ENCODE measurements at regions not wholly inside any gene's neighbourhood (a gene's known extent, or its start where the extent isn't known, plus 50 kb on each side); places are given as distances from the start of the nearest gene placed in this dataset.

- no peak for ATAC-seq
- Histone ChIP-seq H3K4me3 (no peak overlapping the region), H3K4me1 (peaks cover 0 to 4% (median 0%) of the 10 kb centered on the region in 4 donors), H3K27me3 (no peaks in the 10 kb centered on the region), H3K27ac (no peak overlapping the region), H3K36me3 (no peaks in the 10 kb centered on the region), H3K9me3 (no peaks in the 10 kb centered on the region)
- intact Hi-C loops (cut with DNase I) = no loop called here
- TF ChIP-seq POLR2A (IDR thresholded peaks at IDR 0.05) (no peak), CTCF (IDR thresholded peaks at IDR 0.05) (no peak)
- DNase-seq = no peak
- 70% methylated on average over 5 of the region's 5 CpGs for WGBS (ENCODE audit: insufficient coverage, low coverage, low lambda C conversion rate, missing lambda C conversion rate)
Observed at GRCh38 chr4:140260227-140260626, 106.2 kb upstream of the MAML3 start.

- TF ChIP-seq CTCF (IDR thresholded peaks at IDR 0.05) (no peak), POLR2A (IDR thresholded peaks at IDR 0.05) (no peak)
- Histone ChIP-seq H3K27me3 (no peaks in the 10 kb centered on the region), H3K9me3 (no peaks in the 10 kb centered on the region), H3K4me3 (no peak overlapping the region), H3K27ac (no peak overlapping the region), H3K36me3 (no peaks in the 10 kb centered on the region), H3K4me1 (peaks cover 0 to 4% (median 0%) of the 10 kb centered on the region in 4 donors)
- DNase-seq = no peak
- 81% methylated on average over 3 of the region's 3 CpGs for WGBS (ENCODE audit: insufficient coverage, low coverage, low lambda C conversion rate, missing lambda C conversion rate)
- intact Hi-C loops (cut with DNase I) = no loop called here
- ATAC-seq = no peak
Observed at GRCh38 chr4:140258476-140258875, 104.5 kb upstream of the MAML3 start.

DNA sequence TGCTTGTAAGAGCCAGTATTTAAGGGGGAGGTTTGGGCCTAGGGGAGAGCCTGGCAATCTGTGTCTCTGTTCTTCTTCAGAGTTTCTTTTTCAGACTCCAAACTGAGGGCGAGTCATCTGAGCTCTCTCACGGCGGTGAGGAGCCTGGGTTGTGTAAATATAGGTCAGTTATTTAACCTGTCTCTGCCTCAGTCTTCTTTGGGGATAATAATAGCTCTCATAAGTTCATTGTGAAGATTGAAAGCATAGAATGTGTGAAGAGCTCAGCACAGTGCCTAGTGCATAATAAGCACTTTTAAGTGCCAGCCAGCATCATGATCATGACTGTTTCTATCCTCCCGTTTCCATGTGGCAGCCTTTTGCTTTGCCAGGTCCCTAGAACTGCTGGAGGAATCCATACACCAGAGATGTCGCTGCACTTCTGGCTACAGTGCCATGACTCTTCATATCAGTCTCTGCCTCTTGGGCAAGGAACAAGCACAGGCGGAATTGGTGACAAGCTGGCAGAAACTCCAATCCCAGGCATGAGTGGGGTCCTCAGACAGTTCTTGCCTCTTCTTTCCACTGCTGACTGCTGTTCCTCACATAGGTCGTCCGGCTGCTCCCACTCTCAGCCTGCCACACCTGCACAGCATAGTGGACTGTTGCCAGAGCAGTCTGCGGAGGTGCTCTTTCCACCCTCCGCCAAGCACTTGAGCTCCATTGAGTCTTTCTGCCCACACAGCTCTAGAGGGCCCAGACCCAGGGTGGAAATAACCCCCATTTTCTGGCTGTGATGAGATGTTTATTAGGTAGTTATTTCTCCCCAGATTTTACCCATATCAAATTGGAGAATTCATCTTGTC is 103.7 kb upstream of the MAML3 start:
- DNase-seq = no peak
- no peak for TF ChIP-seq POLR2A (IDR thresholded peaks at IDR 0.05)
- TF ChIP-seq CTCF (IDR thresholded peaks at IDR 0.05) = no peak
- WGBS (ENCODE audit: insufficient coverage, low coverage, low lambda C conversion rate, missing lambda C conversion rate) = 82% methylated on average over 6 of the region's 10 CpGs
- Histone ChIP-seq H3K4me3 (no peak overlapping the region), H3K27me3 (no peaks in the 10 kb centered on the region), H3K4me1 (peaks cover 0 to 4% (median 0%) of the 10 kb centered on the region in 4 donors), H3K27ac (no peak overlapping the region), H3K36me3 (no peaks in the 10 kb centered on the region), H3K9me3 (no peaks in the 10 kb centered on the region)
- no peak for ATAC-seq
- intact Hi-C loops (cut with DNase I) = no loop called here

DNA sequence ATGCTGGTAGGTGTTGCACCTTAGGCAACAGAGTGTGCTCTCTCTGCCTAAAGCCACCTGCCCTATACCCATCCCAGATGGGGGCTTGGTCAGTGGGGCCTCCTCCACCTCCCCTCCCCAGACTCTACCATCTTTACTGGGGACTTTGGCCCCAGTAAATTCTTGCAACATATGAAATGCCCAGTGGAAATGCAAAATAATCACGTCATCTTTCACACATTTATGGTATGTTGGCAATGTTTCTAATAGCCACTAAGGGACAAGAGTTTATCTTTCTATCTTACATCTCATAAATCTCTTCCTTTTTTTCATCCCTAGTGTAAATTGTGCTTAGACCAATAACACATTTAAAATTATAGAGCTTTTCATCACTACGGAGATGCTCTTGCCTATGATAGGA is 103.0 kb upstream of the MAML3 start:
- WGBS (ENCODE audit: insufficient coverage, low coverage, low lambda C conversion rate, missing lambda C conversion rate) = 100% methylated on average over 1 of the region's 2 CpGs
- Histone ChIP-seq H3K27me3 (no peaks in the 10 kb centered on the region), H3K9me3 (no peaks in the 10 kb centered on the region), H3K27ac (no peak overlapping the region), H3K36me3 (no peaks in the 10 kb centered on the region), H3K4me1 (peaks cover 0 to 9% (median 0%) of the 10 kb centered on the region in 4 donors), H3K4me3 (no peak overlapping the region)
- TF ChIP-seq CTCF (IDR thresholded peaks at IDR 0.05) = no peak
- TF ChIP-seq POLR2A (IDR thresholded peaks at IDR 0.05) = no peak
- DNase-seq (no peak), ATAC-seq (no peak)
- intact Hi-C loops (cut with DNase I) = no loop called here

All from right lobe of liver (tissue), 6 donors.